ENCODE measurements at regions not wholly inside any gene's neighbourhood (a gene's known extent, or its start where the extent isn't known, plus 50 kb on each side); places are given as distances from the start of the nearest gene placed in this dataset.

DNA sequence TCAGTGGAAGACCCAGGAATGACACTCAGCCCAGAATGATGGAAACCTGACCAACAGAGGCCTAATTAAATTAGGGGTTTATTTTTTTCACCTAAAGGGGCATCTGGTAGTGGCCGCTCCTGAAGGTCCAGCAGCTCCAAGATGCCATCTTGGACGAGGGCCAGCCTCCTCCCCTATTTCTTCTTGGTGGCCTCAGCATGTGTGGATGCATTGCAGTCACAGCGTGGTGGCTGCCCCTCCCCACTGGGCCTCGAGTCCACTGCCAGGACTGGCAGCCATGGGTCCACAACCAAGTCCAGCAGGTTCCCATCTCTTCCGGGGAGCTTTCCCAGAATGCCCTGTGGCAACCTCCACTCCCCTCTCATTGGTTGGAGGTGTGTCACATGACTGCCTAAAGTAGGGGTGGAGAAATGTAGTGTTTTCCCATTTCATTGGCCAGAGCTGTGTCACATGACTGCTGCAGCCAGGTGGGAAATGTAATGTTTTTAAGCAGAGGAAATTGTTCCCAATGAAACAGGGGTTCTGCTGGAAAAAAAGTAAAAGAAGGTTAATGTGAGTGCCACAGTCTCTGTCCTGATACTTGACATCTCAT is 628.2 kb downstream of the PTPRU start:
- DNase-seq (ENCODE audit: low spot score): no peak

DNA sequence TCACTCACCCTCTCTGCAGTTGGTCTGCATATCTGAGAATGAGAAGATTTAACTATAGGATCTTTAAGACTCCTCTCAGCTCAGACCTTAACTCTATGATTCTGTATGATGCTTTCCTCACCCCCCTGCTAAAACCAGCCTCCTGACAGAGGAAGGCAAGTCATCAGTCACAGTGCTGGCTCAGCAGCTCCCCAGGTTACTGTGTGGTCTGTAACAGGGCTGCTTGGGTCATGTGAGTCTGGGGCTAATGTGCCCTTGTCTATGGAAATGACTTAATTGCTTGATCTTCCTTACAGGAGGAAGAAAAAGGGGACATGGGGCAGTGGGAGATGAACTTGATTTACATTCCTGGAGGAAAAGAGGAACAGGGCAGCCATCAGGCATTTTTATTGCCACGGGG is 625.6 kb downstream of the PTPRU start:
- no peak for DNase-seq (ENCODE audit: low spot score)

DNA sequence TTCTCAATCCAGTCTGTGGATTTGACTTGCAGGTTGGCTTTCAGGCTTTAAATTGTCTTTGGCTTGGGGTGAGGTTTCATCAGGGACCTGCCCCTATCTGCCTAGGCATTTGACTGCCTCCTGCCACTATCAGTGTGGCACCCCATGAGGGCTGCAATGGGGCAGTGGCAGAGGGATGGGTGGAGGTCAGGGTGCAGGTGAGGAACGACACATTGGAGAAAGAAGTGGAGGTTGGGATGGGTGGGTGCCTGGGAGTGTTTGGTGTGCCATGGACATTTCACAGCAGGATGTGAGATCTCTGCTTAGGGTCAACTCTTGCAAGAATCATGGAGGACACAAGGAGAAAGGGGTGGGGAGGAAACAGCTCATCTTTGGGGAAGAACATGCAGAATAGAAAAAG is 625.1 kb downstream of the PTPRU start:
- DNase-seq (ENCODE audit: low spot score): no peak

DNA sequence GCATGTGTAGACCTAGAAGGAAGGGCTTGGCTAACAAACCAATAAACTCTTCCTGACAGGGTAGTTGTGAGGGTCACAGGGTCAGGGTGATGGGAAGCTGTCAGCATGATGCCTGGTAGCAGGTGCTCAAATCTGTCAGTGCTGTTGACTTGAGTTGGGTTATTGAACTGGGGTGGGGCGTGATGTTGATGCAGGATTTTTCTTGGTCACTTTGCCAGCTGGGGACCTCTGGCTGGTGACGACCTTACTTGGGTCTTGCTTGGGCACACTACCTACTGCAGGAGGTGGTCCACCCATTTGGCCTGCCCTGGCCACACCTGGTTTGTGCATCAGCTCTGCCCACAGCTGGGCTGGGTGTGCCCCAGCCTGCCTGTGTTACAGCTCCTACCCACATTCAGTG is 624.4 kb downstream of the PTPRU start:
- no peak for DNase-seq (ENCODE audit: low spot score)

DNA sequence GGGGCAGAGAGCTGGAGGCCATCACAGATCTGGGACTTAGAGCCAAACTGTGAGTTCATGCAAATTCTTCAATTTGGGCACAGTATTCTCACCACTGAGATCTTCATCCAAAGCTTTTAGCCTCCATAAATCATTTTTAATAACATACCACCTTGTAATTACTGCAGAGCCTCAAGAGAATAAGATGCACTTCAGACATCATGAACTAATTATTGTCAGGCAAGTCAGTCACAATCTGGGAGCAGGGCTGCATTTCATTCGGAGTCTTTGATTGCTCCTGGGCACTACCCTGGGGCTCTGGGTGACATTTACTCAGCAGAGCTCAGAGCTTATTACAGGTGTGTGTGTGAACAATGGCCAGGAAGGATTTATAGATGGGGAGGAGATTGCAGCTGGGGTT is 623.7 kb downstream of the PTPRU start:
- DNase-seq (ENCODE audit: low spot score): no peak

DNA sequence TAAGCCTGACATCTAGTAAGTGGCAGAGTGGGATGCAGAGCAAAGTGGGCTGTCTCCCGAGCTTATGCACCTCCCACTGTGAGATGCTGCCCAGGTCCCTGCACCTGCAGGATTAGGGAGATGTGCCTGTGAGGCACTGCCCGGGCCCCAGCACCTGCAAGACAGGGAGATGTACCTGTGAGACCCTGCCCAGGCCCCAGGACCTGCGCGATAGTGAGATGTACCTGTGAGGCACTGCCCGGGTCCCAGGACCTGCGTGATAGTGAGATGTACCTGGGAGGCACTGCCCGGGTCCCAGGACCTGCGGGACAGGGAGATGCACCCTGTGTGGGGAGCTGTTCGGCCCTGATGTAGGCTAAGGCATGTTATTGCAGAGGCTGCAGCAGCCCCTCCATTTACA is 622.8 kb downstream of the PTPRU start:
- DNase-seq (ENCODE audit: low spot score): no peak

DNA sequence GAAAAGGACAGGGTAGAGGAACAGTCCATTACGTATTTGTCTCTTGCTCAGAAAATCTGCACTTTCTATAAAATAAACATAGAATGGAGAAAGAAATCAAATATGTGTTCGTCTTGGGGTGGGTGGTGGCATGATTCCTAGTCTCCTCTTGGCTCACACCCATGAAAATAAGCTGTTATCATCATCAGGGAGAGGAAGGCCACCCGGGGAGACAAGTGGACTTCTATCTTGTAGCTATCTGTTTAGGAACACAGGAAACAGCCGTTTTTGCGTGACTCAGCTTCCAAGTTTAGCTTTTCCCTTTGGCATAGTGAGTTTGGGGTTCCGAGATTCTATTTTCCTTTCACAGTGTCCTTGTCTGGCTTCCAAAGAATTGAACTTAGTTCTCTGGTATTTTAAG is 622.3 kb downstream of the PTPRU start:
- DNase-seq (ENCODE audit: low spot score): no peak

DNA sequence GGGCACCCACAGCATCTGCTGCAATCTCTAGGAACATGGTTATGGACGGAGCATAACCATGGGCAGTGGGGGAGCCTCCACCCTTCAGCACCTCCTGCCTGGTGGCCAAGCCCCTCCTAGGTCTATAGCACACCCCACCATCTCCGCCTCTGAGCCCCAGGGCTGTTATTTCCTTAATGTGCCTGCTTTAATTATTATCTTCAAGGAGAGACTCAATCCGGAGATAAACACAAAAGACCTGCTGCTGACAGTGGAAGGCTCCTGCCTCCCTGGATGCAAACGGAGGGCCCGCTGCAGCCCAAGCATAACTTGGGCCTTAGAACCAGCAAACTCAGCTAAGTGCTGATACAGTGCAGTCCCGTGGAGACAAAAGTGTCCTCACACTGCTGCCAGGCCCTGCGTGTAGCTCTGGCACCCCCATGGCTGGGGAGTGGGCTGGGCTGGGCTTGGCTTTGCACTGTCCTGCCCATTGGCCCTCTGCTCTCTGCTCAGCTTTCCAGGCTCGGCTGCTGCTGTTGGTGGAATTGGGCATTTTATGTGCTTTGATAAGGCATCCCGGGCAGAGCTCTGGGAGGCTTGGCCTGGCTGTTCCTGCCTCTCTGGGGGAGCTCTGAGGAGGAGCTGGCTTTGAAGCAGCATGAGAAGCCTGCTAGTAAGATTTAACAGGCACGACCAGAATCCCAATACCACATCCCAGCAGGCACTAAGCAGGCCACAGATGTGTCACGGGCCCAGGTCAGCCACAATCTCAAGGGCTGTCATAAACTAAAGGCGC is 620.2 kb downstream of the PTPRU start:
- no peak for DNase-seq (ENCODE audit: low spot score)

DNA sequence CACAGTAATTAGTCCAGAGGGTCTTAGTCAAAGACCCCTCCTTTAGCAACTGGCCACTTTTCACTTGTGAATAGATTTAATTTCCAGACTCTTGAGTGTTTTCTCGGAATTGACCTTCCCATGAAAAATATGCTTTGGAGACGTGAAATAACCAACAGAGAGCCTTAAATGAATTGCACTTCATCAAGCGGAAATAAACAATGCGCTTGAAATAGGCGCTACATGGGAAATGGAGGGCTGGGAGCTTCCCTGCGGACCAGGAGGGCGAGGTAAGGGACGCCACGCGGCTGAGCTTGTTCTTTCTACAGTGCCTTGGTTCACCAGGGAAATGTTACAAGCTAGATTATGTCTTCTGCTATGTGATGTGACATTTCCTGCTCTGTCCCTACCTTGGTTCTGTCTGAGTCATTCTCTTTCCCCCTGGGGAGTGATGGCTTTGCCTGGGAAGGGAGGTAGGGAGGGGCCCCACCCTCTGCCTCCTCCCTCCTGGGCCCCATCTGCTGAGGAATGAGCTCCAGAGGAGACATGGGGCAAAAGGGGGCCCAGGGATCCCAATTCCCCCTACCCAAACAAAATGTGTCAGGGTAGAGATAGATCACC is 619.3 kb downstream of the PTPRU start:
- no peak for DNase-seq (ENCODE audit: low spot score)

DNA sequence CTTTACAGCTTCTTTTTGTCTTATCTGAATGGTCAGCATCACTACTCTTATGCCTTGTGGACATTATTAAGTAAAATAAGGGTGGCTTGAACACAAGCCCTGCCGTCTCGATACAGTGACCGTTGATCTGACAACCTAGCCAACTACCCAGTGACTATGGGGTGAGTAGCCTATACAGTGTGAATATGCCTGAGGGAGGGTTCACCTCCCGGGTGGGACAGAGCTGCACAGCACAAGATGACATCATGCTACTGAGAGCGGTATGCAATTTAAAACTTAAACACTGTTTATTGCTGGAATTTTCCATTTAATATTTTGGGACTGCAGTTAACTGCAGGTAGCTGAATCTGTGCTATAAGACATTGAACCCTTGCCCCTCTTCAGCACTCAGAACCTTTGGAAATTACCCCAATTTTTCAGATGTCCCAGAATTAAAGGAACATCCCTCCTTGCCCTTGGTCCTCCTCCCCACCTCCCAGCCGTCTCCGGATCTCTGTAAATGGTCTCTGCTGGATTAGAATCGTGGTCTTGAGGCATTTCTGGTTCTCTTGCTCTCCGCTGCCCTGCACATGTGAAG is 618.5 kb downstream of the PTPRU start:
- DNase-seq (ENCODE audit: low spot score): no peak

DNA sequence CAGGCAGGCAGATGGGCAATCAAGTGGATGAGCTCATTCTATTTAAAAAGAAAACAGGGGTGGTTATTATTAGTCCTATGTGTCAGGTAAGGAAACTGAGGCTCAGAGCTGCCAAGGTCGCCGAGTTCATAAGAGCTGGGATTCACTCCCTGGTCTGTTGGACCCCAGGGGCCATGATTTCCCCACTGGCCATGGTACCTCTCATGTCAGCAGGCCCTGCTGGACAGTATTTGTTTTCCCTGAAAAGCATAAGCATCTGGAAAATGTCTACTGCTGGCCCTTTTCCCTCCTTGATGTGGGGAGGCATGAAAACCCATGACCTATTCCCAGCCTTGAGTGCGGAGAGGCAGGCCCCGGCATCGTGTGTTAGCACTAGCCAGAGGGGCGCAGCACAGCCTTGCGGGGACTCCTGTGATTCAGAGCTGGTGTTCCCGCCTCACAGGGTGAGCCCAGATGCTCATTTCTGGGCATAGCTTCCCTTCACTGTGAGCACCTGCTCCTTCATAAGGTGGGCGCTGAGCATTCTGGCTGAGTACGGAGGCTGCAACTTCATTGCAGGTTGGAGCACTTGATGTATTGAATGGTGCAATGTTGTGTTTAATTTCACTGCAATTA is 617.5 kb downstream of the PTPRU start:
- no peak for DNase-seq (ENCODE audit: low spot score)

DNA sequence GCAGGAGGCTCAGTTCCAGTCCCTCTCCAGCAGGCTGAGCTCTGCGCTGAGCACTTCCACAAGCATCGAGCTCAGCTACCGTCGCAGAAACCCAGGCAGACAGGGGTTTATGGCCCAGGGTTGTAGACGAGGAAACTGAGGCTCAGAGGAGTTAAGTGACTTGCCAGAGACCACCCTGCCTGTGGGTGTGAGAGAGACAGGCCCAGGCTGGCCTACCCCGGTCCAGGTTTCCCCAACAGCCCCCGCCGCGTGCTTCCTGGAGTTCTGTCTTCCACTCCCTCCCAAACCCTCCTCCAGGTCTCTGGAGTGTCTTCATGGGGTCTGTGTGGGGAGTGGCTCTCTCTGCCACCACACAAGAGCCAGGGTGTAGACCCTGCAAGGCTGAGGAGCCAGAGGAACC is 615.9 kb downstream of the PTPRU start:
- DNase-seq (ENCODE audit: low spot score): no peak

DNA sequence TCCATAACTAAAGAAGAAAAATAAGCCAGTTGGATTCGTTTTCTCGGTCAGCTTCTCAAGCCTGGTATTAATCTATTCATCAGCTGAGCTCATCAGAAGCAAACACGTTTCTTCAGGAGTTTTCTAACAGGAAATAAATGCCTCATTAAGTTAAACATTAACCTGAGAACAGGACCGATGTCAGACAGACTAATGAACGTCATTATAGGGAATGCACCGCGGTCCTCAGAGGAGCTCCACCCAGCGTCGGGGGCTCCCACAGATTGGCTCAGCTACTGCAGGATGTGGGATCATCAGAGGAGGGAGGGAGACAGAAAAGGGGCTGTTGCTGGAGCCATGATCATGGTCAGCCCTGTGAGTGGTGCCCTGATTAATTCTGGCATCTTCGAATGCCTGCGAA is 615.4 kb downstream of the PTPRU start:
- DNase-seq (ENCODE audit: low spot score): no peak

DNA sequence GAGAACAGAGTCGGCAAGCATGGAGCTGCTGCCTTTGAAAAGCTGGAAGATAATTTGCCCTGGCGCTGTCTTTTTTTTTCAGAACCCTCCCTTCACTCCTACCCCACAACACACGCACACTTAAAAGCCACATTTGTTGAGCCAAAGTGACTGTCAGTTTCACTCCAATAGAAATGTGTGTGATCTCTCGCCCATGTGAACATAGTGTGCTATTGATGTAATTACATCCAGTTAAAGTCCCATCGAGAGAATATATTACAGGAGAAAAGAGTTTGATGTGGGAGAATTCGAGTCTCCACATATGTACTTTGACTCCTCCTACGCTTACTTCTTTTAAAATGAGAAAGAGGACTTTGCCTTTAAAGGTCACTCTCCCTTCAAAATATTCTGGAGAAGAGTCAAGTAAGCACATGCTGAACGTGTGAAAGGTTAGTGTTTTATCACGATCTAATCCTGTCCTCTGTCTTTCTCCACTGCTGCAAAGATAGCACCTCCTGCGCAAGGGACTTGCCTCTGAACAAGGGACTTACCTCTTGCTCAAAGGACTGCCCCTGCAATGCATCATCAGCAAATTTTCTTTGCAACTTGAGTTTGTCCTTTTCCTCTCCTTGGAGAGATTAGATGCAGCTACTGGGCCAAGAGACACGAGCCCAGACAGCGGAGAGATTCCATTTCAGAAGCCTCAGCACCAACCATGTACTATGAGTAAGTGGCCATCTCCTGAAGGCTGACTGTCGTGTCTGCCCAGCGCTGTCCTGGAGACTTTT is 613.9 kb downstream of the PTPRU start:
- DNase-seq (ENCODE audit: low spot score): no peak

DNA sequence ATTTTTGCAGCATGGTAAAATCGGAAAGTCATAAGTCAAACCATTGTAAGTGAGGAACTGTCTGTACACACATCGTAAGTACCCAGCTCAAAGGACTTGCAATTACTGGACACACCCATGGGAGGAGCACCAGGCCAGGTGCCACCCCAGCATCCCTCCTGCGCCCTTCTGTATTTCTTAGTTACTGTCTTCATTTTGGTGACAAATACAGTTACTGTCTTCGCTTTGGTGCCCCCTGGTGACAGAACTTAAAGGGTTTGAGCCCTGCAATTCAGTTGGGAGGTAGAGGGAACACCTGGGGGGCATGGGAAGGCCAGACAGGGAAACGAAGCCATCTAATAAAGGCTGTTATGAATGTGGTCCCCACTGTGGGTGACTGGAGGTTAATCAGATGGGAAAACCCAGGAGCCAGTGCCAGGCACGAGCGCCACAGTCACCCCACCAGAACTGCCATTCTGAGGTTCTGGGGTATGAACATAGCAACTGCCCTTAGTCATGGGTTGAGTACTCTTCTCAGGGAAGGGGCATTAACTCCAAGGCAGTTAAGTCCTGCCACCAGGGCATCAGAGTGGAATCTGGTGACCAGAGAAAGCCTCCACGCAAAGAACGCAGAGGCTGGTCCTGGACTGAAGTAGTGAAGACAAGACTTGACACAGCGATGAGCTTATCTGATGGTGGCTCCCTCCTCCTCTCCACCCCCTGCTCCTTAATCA is 612.9 kb downstream of the PTPRU start:
- peak; percentile 28 for DNase-seq (ENCODE audit: low spot score)

DNA sequence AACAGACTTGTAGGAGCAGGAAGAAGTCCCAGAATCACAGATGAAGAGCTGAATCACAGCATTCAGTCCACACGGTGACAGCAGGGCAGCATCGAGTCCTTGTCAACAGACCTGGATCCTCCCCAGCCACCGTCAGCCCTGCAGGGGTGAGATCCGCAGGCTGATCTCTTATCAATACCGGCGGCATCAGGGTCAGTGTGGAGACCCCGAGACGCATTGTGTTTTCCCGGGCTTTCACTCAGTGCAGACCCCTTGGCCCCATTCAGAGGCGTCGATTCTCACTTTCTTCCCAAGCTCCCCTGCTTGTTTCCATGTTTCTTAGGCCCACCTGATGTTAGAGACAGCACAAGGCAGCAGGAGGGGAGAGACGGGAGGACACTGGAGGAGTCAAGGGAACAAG is 609.6 kb downstream of the PTPRU start:
- DNase-seq (ENCODE audit: low spot score): no peak

DNA sequence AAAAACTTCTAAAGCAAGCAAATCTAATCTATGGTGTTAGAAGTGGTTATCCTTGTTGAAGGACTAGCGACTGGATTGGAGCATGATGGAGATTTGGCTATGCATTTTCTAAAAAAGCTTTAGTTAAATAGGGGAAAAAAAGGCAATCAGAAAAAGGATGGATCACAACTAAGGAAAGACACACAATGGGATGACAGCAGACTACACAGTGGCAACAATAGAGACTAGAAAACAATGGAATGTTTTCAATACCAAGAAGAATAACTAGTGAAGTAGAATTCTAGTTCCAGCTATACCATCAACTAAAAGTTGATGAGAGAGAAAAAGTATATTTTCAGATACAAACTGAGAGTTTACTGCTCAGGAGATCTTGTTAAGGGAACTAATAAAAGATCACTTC is 605.8 kb downstream of the PTPRU start:
- DNase-seq (ENCODE audit: low spot score): no peak

DNA sequence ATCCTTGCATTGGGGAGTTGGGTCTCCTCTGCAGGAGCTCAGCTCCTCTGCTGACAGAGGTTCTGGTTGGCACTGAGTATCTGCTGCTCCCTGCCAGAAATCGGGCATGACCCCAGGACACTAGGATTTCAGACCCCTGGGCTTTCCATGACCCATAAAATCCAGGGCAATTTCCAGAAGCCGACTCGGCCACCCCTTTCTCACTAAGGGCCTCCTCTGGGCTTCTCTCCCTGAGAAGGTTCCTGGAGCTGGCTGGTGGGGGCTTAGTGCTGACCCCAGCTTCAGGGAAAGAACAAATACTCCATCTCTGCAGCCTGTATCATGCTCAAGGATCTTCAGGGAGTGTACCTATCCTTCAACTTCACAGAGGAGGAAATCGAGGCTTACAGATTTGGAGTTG is 603.4 kb downstream of the PTPRU start:
- no peak for DNase-seq (ENCODE audit: low spot score)

DNA sequence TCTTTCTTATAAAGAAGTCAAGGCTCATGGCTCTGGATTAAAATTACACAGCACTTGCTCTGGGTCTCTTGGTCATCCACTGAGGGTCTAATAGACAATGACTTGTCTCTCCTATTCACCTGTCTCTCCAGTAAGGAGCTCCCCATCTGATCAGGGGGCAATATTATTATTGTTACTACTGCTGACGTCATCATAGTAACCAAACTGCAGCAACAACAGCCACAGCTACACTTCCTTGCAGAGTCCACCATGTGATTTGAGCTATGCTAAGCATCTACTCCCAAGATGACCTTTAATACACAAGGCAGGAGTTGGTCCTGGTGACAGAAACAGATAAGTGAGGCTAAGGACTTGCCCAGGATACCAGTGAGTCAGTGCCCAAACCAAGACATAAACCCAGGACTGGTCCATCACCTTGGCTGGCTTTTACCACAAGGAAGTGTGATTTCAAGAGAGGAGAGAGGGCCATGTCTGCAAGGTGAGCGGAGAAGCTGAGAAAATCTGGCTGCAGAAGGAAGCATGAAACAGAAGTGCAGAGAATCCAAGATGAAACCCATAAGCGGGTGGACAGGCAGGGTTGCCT is 602.5 kb downstream of the PTPRU start:
- DNase-seq (ENCODE audit: low spot score): no peak

DNA sequence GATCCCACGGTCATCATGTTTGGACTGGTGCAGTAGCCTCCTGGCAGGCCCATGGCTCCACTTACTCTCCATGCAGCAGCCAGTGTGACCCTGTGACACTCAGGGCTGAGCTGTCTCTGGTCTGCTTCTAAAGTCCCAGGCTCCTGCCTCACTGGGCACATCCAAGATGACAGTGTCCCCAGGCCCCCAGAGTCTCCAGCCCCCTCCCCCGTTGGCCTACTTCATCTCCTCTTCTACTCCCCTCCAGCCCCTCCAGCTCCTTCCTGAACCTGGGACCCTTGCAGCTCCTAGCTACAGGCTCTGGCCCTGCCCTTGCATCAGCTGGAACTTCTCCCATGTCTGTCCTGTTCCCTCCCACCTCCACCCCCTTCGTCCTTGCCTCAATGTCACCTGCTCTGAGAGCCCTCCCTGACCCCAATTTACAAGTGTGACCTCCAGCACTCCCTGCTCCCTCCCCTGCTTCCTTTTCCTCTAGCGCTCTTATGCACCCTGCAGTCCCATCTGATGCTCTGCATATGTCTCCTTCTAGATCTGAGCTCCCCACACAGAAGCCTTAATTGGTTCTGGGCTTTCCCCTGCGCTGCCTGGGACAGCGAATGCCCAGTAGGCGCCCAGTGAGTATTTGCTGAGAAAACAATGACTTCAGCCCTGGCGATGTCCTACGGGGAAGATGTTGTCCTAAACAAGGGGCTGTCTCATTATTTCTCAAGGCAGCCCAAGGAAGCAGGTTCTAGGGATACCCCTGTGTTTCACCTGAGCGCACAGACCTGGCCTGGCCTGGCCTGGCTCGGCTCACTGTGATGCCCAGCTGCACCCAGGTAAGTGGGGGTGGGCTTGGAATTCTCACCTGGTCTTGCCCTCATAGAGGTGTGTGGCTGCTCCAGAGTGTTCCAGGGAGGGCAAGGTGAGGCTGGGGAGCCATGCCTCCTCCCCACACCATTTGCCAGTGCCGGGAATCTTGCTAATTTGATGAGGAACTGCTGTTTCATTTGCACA is 600.6 kb downstream of the PTPRU start:
- DNase-seq (ENCODE audit: low spot score): no peak

Data from AG08395 (cell line).